ENCODE measurements at regions not wholly inside any gene's neighbourhood (a gene's known extent, or its start where the extent isn't known, plus 50 kb on each side); places are given as distances from the start of the nearest gene placed in this dataset.

- 67% methylated on average over 3 of the region's 17 CpGs for WGBS (ENCODE audit: insufficient coverage)
- no peaks in the 10 kb centered on the region for H3K4me1 ChIP-seq (ENCODE audit: control insufficient read depth, insufficient read depth, low read length)
- no peaks in the 10 kb centered on the region for H3K36me3 ChIP-seq (ENCODE audit: control insufficient read depth, insufficient read depth, low read length)
- H3K27ac ChIP-seq (ENCODE audit: low read length), result no peak overlapping the region
- DNase-seq, result no peak
- H3K27me3 ChIP-seq (ENCODE audit: control insufficient read depth, insufficient read depth, low read length), result peaks cover 24% of the 10 kb centered on the region
- H3K9me3 ChIP-seq (replicated peaks; ENCODE audit: control insufficient read depth, low read depth, low read length), result no peaks in the 10 kb centered on the region
- no peak overlapping the region for H3K4me3 ChIP-seq (ENCODE audit: low read length)
These were observed 65.4 kb upstream of the SLC6A6 start for GRCh38 chr3:14336749-14337598.

DNA sequence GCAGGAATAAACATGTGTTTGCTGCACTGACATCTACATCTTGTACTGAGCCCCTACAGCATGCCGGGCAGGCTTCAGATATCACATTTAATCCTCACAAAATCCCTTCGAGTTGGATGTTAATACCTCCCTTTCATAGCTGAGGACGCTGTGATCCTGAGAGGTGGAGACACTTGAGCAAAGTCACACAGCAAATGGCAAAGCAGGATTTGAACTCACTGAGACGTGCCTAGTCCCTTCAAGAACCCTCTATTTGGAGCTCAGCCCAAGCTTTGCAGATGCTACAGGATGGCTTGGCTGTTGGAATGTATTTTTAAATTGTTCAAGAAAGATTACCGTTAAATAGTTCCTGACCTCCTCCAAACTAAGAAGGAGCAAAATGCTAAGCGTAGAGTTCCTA, 64.6 kb upstream of the SLC6A6 start:
- Histone ChIP-seq H3K4me3 (ENCODE audit: low read length) (no peak overlapping the region), H3K27me3 (ENCODE audit: control insufficient read depth, insufficient read depth, low read length) (peaks cover 24% of the 10 kb centered on the region), H3K9me3 (replicated peaks; ENCODE audit: control insufficient read depth, low read depth, low read length) (no peaks in the 10 kb centered on the region), H3K27ac (ENCODE audit: low read length) (no peak overlapping the region), H3K4me1 (ENCODE audit: control insufficient read depth, insufficient read depth, low read length) (no peaks in the 10 kb centered on the region), H3K36me3 (ENCODE audit: control insufficient read depth, insufficient read depth, low read length) (no peaks in the 10 kb centered on the region)
- DNase-seq, result no peak
- WGBS (ENCODE audit: insufficient coverage), result 57% methylated on average over 1 of the region's 6 CpGs

- Histone ChIP-seq H3K27me3 (ENCODE audit: control insufficient read depth, insufficient read depth, low read length) (peaks cover 24% of the 10 kb centered on the region), H3K4me3 (ENCODE audit: low read length) (no peak overlapping the region), H3K9me3 (replicated peaks; ENCODE audit: control insufficient read depth, low read depth, low read length) (no peaks in the 10 kb centered on the region), H3K27ac (ENCODE audit: low read length) (no peak overlapping the region), H3K4me1 (ENCODE audit: control insufficient read depth, insufficient read depth, low read length) (no peaks in the 10 kb centered on the region), H3K36me3 (ENCODE audit: control insufficient read depth, insufficient read depth, low read length) (no peaks in the 10 kb centered on the region)
- DNase-seq, result no peak
- WGBS (ENCODE audit: insufficient coverage), result no CpG with 5 or more reads among the region's 4 CpGs
These were observed 64.2 kb upstream of the SLC6A6 start for GRCh38 chr3:14338242-14338641.

DNA sequence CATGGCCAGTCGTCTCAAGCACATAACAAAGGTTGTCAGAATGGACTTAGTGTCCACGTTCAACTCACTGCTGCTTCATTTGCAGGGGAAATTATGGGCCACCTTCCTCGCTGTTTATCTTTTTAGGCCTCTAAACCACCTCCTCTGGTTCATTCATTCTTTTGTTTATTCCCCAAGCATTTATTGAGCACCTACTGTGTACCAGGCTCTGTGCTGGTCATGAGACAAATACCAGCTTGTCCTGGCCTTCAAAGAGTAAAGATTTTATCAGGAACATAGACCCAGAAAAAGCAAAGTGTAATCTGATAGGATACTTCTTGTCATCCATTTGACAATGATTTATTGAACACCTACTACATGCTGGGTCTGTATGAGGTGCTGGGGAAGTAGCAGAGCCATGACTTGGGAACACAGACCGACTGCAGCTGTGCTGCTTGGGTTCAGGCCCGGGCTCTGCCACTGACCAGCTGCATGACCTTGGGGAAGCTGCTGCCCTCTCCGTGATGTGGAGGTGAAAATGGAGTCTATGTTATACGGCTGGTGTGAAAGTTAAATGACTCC, 63.4 kb upstream of the SLC6A6 start:
- no peak overlapping the region for H3K4me3 ChIP-seq (ENCODE audit: low read length)
- no peak for DNase-seq
- no peaks in the 10 kb centered on the region for H3K36me3 ChIP-seq (ENCODE audit: control insufficient read depth, insufficient read depth, low read length)
- peaks cover 21% of the 10 kb centered on the region for H3K27me3 ChIP-seq (ENCODE audit: control insufficient read depth, insufficient read depth, low read length)
- no peak overlapping the region for H3K27ac ChIP-seq (ENCODE audit: low read length)
- H3K9me3 ChIP-seq (replicated peaks; ENCODE audit: control insufficient read depth, low read depth, low read length), result no peaks in the 10 kb centered on the region
- no peaks in the 10 kb centered on the region for H3K4me1 ChIP-seq (ENCODE audit: control insufficient read depth, insufficient read depth, low read length)
- WGBS (ENCODE audit: insufficient coverage), result 79% methylated on average over 3 of the region's 7 CpGs

DNA sequence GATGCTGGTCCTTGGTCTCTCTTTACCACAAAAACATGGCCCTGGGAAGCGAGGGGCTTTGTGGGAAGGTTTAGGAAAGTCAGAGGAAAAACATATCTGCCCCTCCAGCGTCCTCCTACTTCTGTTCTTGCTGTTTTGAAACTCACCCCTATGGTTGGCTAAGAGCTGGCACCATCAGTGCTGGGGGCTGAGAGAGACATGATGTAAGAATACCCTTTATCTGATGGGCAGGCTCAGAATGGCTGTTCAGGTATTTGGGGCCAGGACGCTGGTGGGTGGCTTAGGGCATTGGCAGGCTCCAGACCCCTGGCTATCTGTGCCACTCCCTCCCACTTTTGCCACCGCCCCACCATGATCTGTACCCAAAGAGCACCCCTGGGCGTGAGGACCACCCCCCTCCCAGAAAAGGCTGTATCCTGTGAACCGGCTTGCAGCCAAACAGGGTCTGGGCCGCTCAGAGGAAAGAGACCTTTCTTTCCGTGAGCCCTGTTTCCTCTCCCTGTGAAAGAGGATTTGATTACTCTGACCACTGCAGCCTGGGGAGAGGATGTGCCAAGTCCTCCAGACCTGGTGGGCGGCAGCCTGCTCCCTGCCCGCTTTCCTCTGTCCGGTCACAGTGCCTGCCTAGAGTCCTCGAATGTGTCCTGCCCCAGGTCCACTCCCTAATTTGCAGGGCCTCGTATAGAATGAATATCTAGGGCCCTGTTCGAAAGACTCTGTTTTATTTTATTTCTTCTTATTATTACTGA, 61.3 kb upstream of the SLC6A6 start:
- no peak for DNase-seq
- 58% methylated on average over 4 of the region's 14 CpGs for WGBS (ENCODE audit: insufficient coverage)
- H3K27me3 ChIP-seq (ENCODE audit: control insufficient read depth, insufficient read depth, low read length), result peaks cover 39% of the 10 kb centered on the region

DNA sequence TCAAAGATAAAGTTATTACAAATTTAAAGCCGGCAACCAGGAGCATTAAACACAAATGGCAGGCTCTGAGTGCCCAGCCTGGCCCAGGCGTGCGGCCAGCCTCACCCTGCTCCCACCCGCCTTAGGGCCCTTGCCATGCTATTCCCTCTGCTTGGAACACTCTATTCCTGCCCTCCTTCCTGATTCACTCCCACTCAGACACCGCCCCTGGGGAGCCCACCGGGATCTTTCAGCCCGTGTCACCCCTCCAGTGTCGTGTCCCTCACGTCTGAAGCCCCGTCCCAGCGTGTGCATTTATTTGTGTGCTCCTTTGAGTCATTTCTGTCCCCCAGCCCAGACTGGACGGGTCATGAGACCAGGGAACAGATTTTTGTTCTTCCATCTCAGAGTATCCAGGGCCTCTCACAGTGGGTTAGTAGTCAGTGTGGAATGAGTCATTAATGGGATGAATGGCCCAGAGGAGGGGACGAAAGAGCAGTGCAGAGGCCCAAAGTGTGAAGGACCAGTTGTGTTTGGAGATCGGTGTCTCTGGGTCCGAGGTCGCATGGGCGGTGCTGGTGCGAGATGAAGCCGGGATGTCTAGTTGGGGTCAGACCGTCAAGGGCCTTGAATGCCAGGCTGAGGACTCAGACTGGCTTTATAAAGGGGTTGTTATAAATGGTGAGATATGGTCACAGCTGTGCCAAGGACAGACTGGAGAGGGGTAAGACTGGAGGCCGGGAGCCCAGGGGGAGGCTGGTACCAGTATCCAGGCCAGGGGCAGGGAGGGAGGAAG, 58.9 kb upstream of the SLC6A6 start:
- no peak overlapping the region for H3K27ac ChIP-seq (ENCODE audit: low read length)
- 87% methylated on average over 21 of the region's 21 CpGs for WGBS (ENCODE audit: insufficient coverage)
- H3K36me3 ChIP-seq (ENCODE audit: control insufficient read depth, insufficient read depth, low read length), result no peaks in the 10 kb centered on the region
- H3K4me1 ChIP-seq (ENCODE audit: control insufficient read depth, insufficient read depth, low read length), result no peaks in the 10 kb centered on the region
- peaks cover 44% of the 10 kb centered on the region for H3K27me3 ChIP-seq (ENCODE audit: control insufficient read depth, insufficient read depth, low read length)
- H3K4me3 ChIP-seq (ENCODE audit: low read length), result no peak overlapping the region
- no peak for DNase-seq
- no peaks in the 10 kb centered on the region for H3K9me3 ChIP-seq (replicated peaks; ENCODE audit: control insufficient read depth, low read depth, low read length)

More for the DNA sequence above, 61.3 kb upstream of the SLC6A6 start:
- Histone ChIP-seq H3K9me3 (replicated peaks; ENCODE audit: control insufficient read depth, low read depth, low read length) (no peaks in the 10 kb centered on the region), H3K4me1 (ENCODE audit: control insufficient read depth, insufficient read depth, low read length) (no peaks in the 10 kb centered on the region), H3K4me3 (ENCODE audit: low read length) (no peak overlapping the region), H3K27ac (ENCODE audit: low read length) (no peak overlapping the region), H3K36me3 (ENCODE audit: control insufficient read depth, insufficient read depth, low read length) (no peaks in the 10 kb centered on the region)

GRCh38 chr3:14344351-14344750, 58.1 kb upstream of the SLC6A6 start:
- 50% methylated on average over 7 of the region's 7 CpGs for WGBS (ENCODE audit: insufficient coverage)

DNA sequence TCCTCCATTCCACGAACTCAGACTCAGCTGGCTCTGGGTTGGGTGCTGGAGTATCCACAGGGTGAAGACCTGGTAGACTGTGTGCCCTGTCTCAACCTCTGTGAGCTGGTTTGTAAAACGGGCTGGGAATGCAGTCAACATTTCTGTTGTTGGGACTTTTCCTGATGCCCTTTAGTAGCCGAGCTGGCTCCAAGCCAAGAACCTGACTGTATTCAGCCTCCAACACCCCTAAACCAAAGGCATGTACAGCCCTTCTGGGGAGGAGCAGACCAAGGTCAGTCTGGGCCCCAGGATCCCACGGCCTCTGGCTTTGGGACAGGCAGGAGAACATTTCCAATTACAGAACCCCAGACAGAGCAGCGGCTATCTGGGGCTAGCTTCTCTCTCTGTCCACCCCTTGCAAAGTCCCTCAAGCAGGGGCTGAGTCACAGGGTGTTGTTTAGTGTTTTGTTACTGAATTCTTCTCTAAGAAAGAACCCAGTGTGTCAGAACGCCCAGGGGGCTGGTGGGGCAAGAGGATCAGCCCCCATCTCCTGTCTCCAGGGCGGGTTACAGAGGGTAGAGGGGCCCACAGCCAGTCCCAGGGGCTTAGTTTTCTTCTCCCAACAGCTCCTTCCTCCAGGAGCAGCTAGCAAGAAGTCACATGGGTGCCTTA, 56.8 kb upstream of the SLC6A6 start:
- WGBS (ENCODE audit: insufficient coverage), result 72% methylated on average over 5 of the region's 7 CpGs
- no peak overlapping the region for H3K27ac ChIP-seq (ENCODE audit: low read length)
- DNase-seq, result no peak
- H3K4me1 ChIP-seq (ENCODE audit: control insufficient read depth, insufficient read depth, low read length), result no peaks in the 10 kb centered on the region
- no peak overlapping the region for H3K4me3 ChIP-seq (ENCODE audit: low read length)
- H3K9me3 ChIP-seq (replicated peaks; ENCODE audit: control insufficient read depth, low read depth, low read length), result no peaks in the 10 kb centered on the region
- no peaks in the 10 kb centered on the region for H3K36me3 ChIP-seq (ENCODE audit: control insufficient read depth, insufficient read depth, low read length)
- H3K27me3 ChIP-seq (ENCODE audit: control insufficient read depth, insufficient read depth, low read length), result peaks cover 51% of the 10 kb centered on the region

More at GRCh38 chr3:14344351-14344750, 58.1 kb upstream of the SLC6A6 start:
- no peaks in the 10 kb centered on the region for H3K36me3 ChIP-seq (ENCODE audit: control insufficient read depth, insufficient read depth, low read length)
- no peak overlapping the region for H3K27ac ChIP-seq (ENCODE audit: low read length)
- H3K9me3 ChIP-seq (replicated peaks; ENCODE audit: control insufficient read depth, low read depth, low read length), result no peaks in the 10 kb centered on the region
- no peak overlapping the region for H3K4me3 ChIP-seq (ENCODE audit: low read length)
- no peaks in the 10 kb centered on the region for H3K4me1 ChIP-seq (ENCODE audit: control insufficient read depth, insufficient read depth, low read length)
- peaks cover 46% of the 10 kb centered on the region for H3K27me3 ChIP-seq (ENCODE audit: control insufficient read depth, insufficient read depth, low read length)
- no peak for DNase-seq

GRCh38 chr3:14346191-14346590, 56.2 kb upstream of the SLC6A6 start:
- no peak overlapping the region for H3K27ac ChIP-seq (ENCODE audit: low read length)
- DNase-seq, result no peak
- H3K27me3 ChIP-seq (ENCODE audit: control insufficient read depth, insufficient read depth, low read length), result peaks cover 56% of the 10 kb centered on the region
- WGBS (ENCODE audit: insufficient coverage), result 74% methylated on average over 5 of the region's 9 CpGs
- H3K9me3 ChIP-seq (replicated peaks; ENCODE audit: control insufficient read depth, low read depth, low read length), result no peaks in the 10 kb centered on the region
- no peak overlapping the region for H3K4me3 ChIP-seq (ENCODE audit: low read length)
- no peaks in the 10 kb centered on the region for H3K36me3 ChIP-seq (ENCODE audit: control insufficient read depth, insufficient read depth, low read length)
- no peaks in the 10 kb centered on the region for H3K4me1 ChIP-seq (ENCODE audit: control insufficient read depth, insufficient read depth, low read length)
